PC-9 (cell line): ENCODE measurements at regions not wholly inside any gene's neighbourhood (a gene's known extent, or its start where the extent isn't known, plus 50 kb on each side); places are given as distances from the start of the nearest gene placed in this dataset.

Experiments used
- EZH2 ChIP-seq: fragments of 200-600 bp; sonication (generic); IDR thresholded peaks from 2 replicates; pipeline ENCODE4 v1.8.0; 2017; ENCODE audit warnings: antibody characterized with exemption, low read depth
- TF ChIP-seq, protein P1 (sequence below): fragments of 200-600 bp; sonication (generic); conservative IDR thresholded peaks from 2 replicates; pipeline ENCODE4 v1.6.1; 2017; ENCODE audit warnings: mixed run types, antibody characterized with exemption, mild to moderate bottlenecking, moderate library complexity

DNA sequence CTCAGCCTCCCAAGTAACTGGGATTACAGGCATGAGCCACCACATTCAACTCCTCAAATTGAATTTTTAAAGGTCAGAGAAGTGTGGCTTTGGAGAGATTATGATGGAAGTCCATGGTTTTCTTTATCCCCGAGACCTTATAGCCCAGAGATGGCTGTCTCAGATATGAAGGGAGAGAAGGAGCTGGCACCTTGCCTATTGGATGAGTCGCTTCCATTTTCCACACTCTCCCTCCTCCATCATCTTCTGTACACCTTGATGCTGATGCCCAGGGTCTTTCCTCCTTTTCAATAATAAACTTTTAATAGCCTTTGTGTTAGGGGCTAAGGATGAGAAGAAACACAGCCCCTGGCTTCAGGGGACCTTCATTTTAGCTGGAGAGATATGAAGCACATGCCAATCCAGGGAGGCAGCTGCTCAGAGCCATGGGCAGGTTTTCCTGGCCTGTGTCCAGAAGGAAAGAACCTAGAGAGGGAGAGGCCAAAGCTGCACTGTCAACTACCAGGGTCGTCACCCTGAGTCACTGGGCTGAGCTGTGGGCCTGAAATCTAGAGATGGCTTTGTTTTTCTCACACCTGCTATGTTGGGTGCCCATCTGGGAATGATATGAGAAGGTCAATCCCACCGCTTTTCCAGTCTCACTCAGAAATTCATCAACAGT is 146.0 kb upstream of the SERTAD2 start:
- TF ChIP-seq, protein P1, sequence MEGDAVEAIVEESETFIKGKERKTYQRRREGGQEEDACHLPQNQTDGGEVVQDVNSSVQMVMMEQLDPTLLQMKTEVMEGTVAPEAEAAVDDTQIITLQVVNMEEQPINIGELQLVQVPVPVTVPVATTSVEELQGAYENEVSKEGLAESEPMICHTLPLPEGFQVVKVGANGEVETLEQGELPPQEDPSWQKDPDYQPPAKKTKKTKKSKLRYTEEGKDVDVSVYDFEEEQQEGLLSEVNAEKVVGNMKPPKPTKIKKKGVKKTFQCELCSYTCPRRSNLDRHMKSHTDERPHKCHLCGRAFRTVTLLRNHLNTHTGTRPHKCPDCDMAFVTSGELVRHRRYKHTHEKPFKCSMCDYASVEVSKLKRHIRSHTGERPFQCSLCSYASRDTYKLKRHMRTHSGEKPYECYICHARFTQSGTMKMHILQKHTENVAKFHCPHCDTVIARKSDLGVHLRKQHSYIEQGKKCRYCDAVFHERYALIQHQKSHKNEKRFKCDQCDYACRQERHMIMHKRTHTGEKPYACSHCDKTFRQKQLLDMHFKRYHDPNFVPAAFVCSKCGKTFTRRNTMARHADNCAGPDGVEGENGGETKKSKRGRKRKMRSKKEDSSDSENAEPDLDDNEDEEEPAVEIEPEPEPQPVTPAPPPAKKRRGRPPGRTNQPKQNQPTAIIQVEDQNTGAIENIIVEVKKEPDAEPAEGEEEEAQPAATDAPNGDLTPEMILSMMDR, result no peak
- no peak for TF ChIP-seq EZH2
